NCI-H774 (cell line): ENCODE measurements at regions not wholly inside any gene's neighbourhood (a gene's known extent, or its start where the extent isn't known, plus 50 kb on each side); places are given as distances from the start of the nearest gene placed in this dataset.

ENCODE experiments used
- DNase-seq: peaks from one replicate; lab custom pipeline; 2025; lab: John Stamatoyannopoulos, UW

- DNase-seq, result no peak
Observed at GRCh38 chr3:46146548-46146947, 61.6 kb downstream of the CCR1 start.

- DNase-seq, result no peak
Observed at GRCh38 chr3:46146021-46146420, 62.1 kb downstream of the CCR1 start.

- no peak for DNase-seq
Observed at GRCh38 chr3:46145147-46145546, 63.0 kb downstream of the CCR1 start.

- DNase-seq, result no peak
Observed at GRCh38 chr3:46143951-46144473, 64.1 kb downstream of the CCR1 start.

GRCh38 chr3:46141813-46142212, 66.3 kb downstream of the CCR1 start:
- no peak for DNase-seq

GRCh38 chr3:46138581-46138980, 69.5 kb downstream of the CCR1 start:
- DNase-seq, result no peak

- DNase-seq, result no peak
Observed at GRCh38 chr3:46135475-46135874, 72.6 kb downstream of the CCR1 start.

GRCh38 chr3:46133285-46133684, 74.8 kb downstream of the CCR1 start:
- DNase-seq, result no peak

- no peak for DNase-seq
Observed at GRCh38 chr3:46132565-46132964, 75.5 kb downstream of the CCR1 start.

GRCh38 chr3:46131884-46132450, 76.1 kb downstream of the CCR1 start:
- DNase-seq, result no peak

GRCh38 chr3:46130631-46131310, 77.3 kb downstream of the CCR1 start:
- DNase-seq, result no peak

- no peak for DNase-seq
Observed at GRCh38 chr3:46129588-46130272, 78.4 kb downstream of the CCR1 start.

GRCh38 chr3:46127503-46127902, 80.6 kb downstream of the CCR1 start:
- no peak for DNase-seq

- no peak for DNase-seq
Observed at GRCh38 chr3:46124216-46125177, 83.6 kb downstream of the CCR1 start.

- no peak for DNase-seq
Observed at GRCh38 chr3:46123646-46124045, 84.5 kb downstream of the CCR1 start.

GRCh38 chr3:46122091-46122490, 86.0 kb downstream of the CCR1 start:
- DNase-seq, result no peak

GRCh38 chr3:46120983-46121382, 87.1 kb downstream of the CCR1 start:
- no peak for DNase-seq

- DNase-seq, result no peak
Observed at GRCh38 chr3:46119709-46120498, 88.2 kb downstream of the CCR1 start.

GRCh38 chr3:46119253-46119652, 88.9 kb downstream of the CCR1 start:
- DNase-seq, result no peak

GRCh38 chr3:46116996-46117395, 89.7 kb upstream of the XCR1 start:
- no peak for DNase-seq

GRCh38 chr3:46114323-46114988, 87.2 kb upstream of the XCR1 start:
- no peak for DNase-seq
